ENCODE measurements at regions not wholly inside any gene's neighbourhood (a gene's known extent, or its start where the extent isn't known, plus 50 kb on each side); places are given as distances from the start of the nearest gene placed in this dataset.

DNA sequence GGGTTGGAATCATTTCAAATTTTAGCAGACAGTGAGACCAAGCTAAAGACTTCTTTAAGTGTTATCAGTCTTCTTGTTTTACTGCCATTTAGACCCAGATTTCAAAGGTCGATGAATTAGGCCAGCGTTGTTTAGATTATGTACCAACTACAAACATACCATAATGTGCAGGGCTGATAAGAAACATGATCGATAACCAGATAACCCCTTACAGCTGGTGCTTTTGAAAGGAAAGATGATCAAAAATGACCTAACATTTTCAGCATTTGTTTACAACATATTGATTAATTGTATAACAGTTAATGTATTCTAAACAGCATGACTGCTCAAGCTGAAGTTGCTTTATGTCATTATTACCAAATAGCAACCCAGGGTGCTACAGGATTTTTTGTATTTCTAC, 400.4 kb upstream of the FAM241A start:
- TF ChIP-seq, protein P1, sequence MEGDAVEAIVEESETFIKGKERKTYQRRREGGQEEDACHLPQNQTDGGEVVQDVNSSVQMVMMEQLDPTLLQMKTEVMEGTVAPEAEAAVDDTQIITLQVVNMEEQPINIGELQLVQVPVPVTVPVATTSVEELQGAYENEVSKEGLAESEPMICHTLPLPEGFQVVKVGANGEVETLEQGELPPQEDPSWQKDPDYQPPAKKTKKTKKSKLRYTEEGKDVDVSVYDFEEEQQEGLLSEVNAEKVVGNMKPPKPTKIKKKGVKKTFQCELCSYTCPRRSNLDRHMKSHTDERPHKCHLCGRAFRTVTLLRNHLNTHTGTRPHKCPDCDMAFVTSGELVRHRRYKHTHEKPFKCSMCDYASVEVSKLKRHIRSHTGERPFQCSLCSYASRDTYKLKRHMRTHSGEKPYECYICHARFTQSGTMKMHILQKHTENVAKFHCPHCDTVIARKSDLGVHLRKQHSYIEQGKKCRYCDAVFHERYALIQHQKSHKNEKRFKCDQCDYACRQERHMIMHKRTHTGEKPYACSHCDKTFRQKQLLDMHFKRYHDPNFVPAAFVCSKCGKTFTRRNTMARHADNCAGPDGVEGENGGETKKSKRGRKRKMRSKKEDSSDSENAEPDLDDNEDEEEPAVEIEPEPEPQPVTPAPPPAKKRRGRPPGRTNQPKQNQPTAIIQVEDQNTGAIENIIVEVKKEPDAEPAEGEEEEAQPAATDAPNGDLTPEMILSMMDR (IDR thresholded peaks at IDR 0.05): no peak
- Histone ChIP-seq H3K27ac (ENCODE audit: low read depth in 1 of 2, low read length in 2 of 2) (no peak overlapping the region), H3K4me1 (ENCODE audit: control insufficient read depth in 1 of 2, insufficient read depth in 2 of 2, low read length in 2 of 2) (no peaks in the 10 kb centered on the region), H3K4me2 (replicated peaks; ENCODE audit: extremely low read depth, low read length, poor library complexity, severe bottlenecking) (no peak overlapping the region), H4K20me1 (ENCODE audit: insufficient read depth, low read length) (no peaks in the 10 kb centered on the region), H3K9ac (ENCODE audit: insufficient read depth, low read length, poor library complexity, severe bottlenecking) (no peak overlapping the region), H3K36me3 (replicated peaks in 1 of 2; ENCODE audit: control insufficient read depth in 1 of 2, insufficient read depth in 2 of 2, low read length in 2 of 2) (no peaks in the 10 kb centered on the region), H2AFZ (ENCODE audit: insufficient read depth, low read depth, low read length, poor library complexity, severe bottlenecking) (no peak overlapping the region), H3K9me3 (replicated peaks in 1 of 2; ENCODE audit: control insufficient read depth in 1 of 2, insufficient read depth in 1 of 2, low read length in 2 of 2) (no peaks in the 10 kb centered on the region), H3K27me3 (ENCODE audit: control insufficient read depth in 2 of 2, insufficient read depth in 2 of 2, low read length in 2 of 2) (no peaks in the 10 kb centered on the region), H3K79me2 (ENCODE audit: insufficient read depth, low read length) (no peaks in the 10 kb centered on the region), H3K4me3 (replicated peaks in 1 of 3; ENCODE audit: low read depth in 2 of 3, low read length in 3 of 3) (no peak overlapping the region)
- Mint-ChIP-seq H3K4me1 (no peaks in the 10 kb centered on the region), H3K4me3 (no peak overlapping the region), H3K27me3 (ENCODE audit: low read depth in 3 of 3) (peaks cover 0 to 2% (median 0%) of the 10 kb centered on the region in 3 donors), H3K27ac (no peak overlapping the region), H3K9me3 (no peaks in the 10 kb centered on the region), H3K36me3 (no peaks in the 10 kb centered on the region)
- no CpG with 5 or more reads among the region's 3 CpGs for WGBS (ENCODE audit: insufficient coverage)
- no peak for DNase-seq
- intact Hi-C loops (cut with micrococcal nuclease): no loop called here

DNA sequence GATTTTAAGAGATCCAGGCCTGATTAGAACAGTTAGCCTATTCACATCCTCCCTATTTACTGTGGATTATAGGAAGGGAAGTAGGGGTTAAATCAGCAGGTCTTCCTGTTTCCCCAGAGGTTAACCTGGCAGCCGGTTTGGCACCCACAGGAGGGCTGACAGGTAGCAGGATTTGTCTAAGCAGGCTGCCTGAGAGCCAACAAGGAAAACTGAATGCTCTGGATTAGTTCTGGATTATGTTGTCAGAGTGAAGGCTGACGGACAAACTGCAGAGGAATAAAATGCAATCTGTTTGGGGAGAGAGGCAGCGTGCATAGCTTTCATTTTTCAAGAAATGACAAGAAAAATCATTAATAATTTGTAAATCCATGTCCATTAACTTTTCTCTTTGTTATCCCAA, 397.1 kb upstream of the FAM241A start:
- H3K36me3 Mint-ChIP-seq: no peaks in the 10 kb centered on the region
- TF ChIP-seq, protein P1 (IDR thresholded peaks at IDR 0.05): no peak
- no peaks in the 10 kb centered on the region for H3K4me1 Mint-ChIP-seq
- Histone ChIP-seq H2AFZ (ENCODE audit: insufficient read depth, low read depth, low read length, poor library complexity, severe bottlenecking) (no peak overlapping the region), H3K36me3 (replicated peaks in 1 of 2; ENCODE audit: control insufficient read depth in 1 of 2, insufficient read depth in 2 of 2, low read length in 2 of 2) (no peaks in the 10 kb centered on the region), H3K4me3 (replicated peaks in 1 of 3; ENCODE audit: low read depth in 2 of 3, low read length in 3 of 3) (no peak overlapping the region), H3K79me2 (ENCODE audit: insufficient read depth, low read length) (no peaks in the 10 kb centered on the region), H4K20me1 (ENCODE audit: insufficient read depth, low read length) (no peaks in the 10 kb centered on the region), H3K4me1 (ENCODE audit: control insufficient read depth in 1 of 2, insufficient read depth in 2 of 2, low read length in 2 of 2) (no peaks in the 10 kb centered on the region), H3K27ac (ENCODE audit: low read depth in 1 of 2, low read length in 2 of 2) (no peak overlapping the region), H3K9me3 (replicated peaks in 1 of 2; ENCODE audit: control insufficient read depth in 1 of 2, insufficient read depth in 1 of 2, low read length in 2 of 2) (no peaks in the 10 kb centered on the region), H3K4me2 (replicated peaks; ENCODE audit: extremely low read depth, low read length, poor library complexity, severe bottlenecking) (no peak overlapping the region), H3K9ac (ENCODE audit: insufficient read depth, low read length, poor library complexity, severe bottlenecking) (no peak overlapping the region), H3K27me3 (ENCODE audit: control insufficient read depth in 2 of 2, insufficient read depth in 2 of 2, low read length in 2 of 2) (no peaks in the 10 kb centered on the region)
- H3K4me3 Mint-ChIP-seq: no peak overlapping the region
- H3K27ac Mint-ChIP-seq: no peak overlapping the region
- H3K27me3 Mint-ChIP-seq (ENCODE audit: low read depth in 3 of 3): peaks cover 0 to 2% (median 0%) of the 10 kb centered on the region in 3 donors
- no peak for DNase-seq
- intact Hi-C loops (cut with micrococcal nuclease): no loop called here
- 25% methylated on average over 1 of the region's 3 CpGs for whole genome bisulfite sequencing (ENCODE audit: insufficient coverage)
- H3K9me3 Mint-ChIP-seq: no peaks in the 10 kb centered on the region

All from CD14-positive monocyte (primary cell).